OCI-LY7 (cell line): ENCODE measurements at regions not wholly inside any gene's neighbourhood (a gene's known extent, or its start where the extent isn't known, plus 50 kb on each side); places are given as distances from the start of the nearest gene placed in this dataset.

ENCODE experiments used
- EZH2phosphoT487 ChIP-seq: fragments of 200-600 bp; sonication (generic); IDR thresholded peaks from 2 replicates; pipeline ENCODE4 v1.6.1; 2018; ENCODE audit warnings: low read depth, borderline replicate concordance, mild to moderate bottlenecking, mixed run types, antibody characterized with exemption, low read length, moderate library complexity, mixed read lengths
- TF ChIP-seq, protein P1 (sequence below): fragments of 200-600 bp; sonication (generic); conservative IDR thresholded peaks from 2 replicates; pipeline ENCODE4 v1.5.1; 2014; ENCODE audit warnings: mild to moderate bottlenecking, antibody characterized with exemption, low read length, moderate library complexity, mixed read lengths

DNA sequence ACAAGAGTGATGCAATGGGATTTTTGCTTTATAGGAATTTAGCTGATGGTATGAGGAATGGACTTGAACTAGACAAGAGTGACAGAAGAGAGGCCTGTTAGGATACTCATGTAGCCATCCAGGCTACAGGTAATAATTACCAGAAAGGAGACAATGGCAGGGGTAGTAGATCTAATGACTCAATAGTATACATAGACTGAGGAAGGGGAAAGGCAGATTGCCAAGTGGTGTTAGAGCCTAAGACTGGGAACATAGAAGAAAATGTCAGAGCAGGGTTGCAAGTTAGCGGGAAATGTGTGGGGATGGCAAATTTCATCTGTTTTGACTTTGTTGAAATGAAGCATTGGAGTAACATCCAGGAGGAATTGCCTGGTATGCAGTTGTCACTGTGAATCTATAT is 295.6 kb downstream of the UTRN start:
- TF ChIP-seq, protein P1, sequence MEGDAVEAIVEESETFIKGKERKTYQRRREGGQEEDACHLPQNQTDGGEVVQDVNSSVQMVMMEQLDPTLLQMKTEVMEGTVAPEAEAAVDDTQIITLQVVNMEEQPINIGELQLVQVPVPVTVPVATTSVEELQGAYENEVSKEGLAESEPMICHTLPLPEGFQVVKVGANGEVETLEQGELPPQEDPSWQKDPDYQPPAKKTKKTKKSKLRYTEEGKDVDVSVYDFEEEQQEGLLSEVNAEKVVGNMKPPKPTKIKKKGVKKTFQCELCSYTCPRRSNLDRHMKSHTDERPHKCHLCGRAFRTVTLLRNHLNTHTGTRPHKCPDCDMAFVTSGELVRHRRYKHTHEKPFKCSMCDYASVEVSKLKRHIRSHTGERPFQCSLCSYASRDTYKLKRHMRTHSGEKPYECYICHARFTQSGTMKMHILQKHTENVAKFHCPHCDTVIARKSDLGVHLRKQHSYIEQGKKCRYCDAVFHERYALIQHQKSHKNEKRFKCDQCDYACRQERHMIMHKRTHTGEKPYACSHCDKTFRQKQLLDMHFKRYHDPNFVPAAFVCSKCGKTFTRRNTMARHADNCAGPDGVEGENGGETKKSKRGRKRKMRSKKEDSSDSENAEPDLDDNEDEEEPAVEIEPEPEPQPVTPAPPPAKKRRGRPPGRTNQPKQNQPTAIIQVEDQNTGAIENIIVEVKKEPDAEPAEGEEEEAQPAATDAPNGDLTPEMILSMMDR = no peak
- TF ChIP-seq EZH2phosphoT487 = no peak
